GM18507 (cell line): ENCODE measurements at regions not wholly inside any gene's neighbourhood (a gene's known extent, or its start where the extent isn't known, plus 50 kb on each side); places are given as distances from the start of the nearest gene placed in this dataset.

Source experiments
- DNase-seq: peaks from one replicate; pipeline ENCODE4 v3.0.0; 2011; ENCODE audit warnings: low read depth; ENCODE audit not compliant: insufficient read length; ENCODE audit errors: extremely low spot score
- FAIRE-seq: peaks from 2 replicates; lab custom pipeline; 2011; peaks lifted over from hg19 to GRCh38; lab: Jason Lieb, UNC

DNA sequence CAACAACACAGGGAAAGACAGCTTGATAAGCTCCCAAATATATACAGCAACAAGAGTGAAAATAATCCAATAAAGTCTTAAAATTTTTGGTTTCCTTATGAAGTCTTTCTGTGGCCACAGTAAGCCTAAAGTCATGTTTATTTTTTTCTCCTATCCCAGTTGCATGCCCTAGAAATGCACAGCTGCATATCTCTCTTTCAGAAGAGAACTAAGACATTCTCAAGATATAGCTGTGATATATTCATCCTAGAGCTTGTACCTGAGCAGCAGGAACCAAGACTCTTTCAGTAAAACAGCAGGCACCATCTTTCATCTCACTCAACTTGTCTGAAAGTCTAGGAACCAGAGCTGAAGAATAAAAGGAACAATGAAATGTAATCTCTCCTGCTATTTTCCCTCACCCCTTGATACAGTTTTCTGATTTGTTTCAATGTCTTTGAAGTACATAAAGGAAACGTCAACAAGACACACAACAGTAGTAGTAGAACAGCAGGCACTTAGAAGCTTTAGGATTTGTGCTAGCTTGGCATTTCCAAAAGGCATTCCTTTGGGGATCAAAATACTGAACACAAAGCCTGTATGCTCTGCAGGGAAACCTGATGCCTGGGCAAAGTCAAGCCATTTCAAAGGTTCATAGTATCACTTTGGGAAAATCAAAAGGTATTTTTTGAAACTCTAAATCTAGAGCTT lies 536.8 kb downstream of the PYDC2 start:
- DNase-seq = no peak
- FAIRE-seq = no peak

DNA sequence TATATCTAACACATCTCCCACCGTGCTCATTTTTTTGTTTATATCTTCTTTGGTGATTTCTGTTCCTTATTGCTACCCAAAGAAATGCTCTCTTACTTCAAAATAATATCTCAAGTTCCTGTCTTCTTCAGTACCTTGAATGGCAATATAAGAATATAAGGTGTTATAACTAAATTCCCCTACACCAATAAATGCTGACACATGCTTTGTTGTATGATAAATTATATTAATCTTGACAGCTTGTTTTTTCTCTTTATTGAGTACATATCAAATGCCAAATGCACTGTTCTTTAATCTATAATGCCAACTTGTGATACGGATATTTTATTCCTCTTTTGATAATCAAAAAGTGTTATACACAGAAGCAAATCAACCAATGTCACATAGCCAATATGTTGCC lies 540.3 kb downstream of the PYDC2 start:
- no peak for FAIRE-seq
- no peak for DNase-seq

DNA sequence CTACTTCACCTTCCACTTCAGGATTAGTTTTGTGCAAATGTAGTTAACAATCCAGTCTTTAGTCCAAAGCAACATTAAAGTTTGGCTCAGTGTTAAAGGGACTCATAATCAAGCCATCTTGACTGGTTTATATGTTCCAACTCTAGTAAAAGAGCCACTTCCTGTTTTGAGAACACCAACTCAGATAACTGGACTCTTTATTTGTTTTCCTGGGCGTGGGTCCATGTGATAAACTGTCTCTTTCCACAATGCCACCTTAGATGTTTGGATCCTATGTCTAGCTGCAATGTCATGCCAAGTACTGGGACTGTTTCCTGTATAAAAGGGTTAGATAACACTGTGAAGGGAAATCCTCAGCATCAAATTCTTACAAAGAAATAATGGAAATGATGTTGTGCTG lies 545.0 kb downstream of the PYDC2 start:
- FAIRE-seq = no peak
- no peak for DNase-seq

DNA sequence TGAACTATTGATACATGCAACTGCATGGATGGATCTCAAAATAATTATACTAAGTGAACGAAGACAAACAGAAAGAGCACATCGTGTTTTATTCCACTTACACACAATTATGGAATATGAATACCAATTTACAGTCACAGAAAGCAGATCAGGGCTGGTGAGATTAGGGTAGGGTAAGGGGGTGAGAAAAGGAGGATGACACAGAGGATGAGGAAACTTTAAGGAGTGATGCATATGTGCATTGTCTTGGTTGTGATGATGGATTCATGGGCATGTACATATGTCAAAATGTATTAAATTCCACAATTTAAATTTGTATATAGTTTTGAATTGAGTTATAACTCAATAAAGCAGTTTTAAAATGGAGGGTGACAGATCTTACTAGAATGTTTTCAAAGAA lies 548.9 kb downstream of the PYDC2 start:
- no peak for DNase-seq
- FAIRE-seq = no peak

DNA sequence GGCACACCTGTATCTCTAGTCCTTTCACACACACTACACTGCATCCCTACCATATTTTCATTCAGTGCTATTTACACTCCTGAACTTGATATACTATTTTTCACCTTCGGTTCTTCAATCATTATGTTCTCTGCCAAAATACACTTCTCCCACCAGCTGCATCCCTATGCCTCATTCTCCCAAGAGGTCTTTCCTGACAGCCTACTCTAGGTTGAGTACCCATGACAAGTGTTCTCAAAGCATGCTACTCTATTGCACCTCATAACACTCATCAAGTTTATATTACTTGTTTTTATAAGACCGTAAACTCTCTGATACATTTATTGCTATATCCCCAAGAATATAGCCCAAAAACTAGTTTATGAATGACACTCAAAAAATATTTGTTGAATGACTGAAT lies 549.5 kb downstream of the PYDC2 start:
- FAIRE-seq = no peak
- no peak for DNase-seq

DNA sequence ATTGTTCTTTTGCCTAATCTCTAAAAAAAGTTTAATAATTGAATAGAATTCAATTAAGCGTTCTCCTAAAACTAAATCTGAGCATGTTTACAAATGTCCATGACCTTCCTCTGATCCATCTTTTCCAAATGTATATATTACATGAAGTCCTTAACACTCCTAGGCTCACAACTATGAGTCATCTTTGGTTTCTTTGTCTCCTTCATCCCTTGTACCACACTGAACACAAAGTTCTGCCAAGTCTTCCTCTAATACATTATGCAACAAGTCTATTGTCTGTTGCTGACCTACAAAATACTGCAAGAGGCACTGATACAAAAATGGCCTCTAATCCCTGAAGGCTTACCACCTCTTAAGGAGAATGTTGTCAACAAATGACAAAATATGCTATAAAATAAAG lies 550.2 kb downstream of the PYDC2 start:
- DNase-seq (no peak), FAIRE-seq (no peak)

DNA sequence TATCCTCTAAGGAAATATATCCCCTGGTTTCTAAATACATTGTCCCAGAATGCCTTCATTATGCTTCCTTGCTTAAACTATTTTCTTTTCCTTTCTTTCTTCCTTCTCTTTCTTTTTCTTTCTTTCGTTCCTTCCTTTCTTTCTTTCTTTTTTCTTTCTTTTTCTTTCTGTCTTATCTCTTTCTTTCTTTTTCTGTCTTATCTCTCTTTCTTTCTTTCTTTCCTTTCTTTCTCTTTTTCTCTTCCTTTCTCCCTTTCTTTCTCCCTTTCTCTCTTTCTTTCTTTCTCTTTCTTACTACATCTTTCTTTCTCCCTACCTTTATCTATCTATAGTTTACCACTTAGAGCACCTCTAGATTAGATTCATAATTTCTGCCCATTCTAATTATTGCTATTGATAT lies 552.1 kb downstream of the PYDC2 start:
- FAIRE-seq = no peak
- DNase-seq = no peak

DNA sequence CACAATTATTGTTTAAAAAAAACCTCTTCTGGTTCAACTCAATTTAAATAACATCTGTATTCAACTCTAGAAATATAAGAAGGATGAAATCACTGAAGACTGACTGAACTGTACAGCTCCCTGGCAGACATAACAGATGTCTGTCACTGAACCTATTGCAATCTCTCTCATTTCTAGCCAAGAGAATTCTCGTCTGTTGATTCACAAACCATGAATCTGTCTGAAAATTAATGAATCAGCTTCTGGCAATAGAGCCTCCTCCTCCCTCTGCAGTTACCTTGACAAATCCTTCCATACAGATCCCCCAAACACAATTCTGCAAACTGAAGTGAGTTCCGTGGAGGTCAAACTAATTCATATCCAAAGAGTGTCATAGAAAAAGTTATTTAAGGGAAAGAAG lies 561.4 kb downstream of the PYDC2 start:
- no peak for DNase-seq
- FAIRE-seq = no peak

DNA sequence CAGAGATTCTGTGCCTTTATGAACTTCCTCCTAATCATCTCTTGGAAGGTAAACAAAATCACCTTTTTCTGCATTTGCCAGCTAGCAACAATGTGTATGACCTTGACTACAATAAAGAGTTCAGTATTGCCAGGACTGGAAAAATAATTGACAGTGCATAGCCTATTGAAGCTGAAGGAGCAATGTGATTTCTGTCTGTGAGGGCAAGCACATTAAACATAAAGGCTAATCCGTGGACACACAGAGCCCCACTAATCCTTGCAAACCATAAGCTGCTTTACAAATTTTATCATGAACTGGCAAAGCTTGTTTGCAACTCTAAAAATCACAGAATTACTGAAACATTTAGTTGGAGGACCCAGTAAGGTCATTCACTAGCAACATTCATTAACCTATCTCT lies 563.8 kb downstream of the PYDC2 start:
- FAIRE-seq = no peak
- no peak for DNase-seq

DNA sequence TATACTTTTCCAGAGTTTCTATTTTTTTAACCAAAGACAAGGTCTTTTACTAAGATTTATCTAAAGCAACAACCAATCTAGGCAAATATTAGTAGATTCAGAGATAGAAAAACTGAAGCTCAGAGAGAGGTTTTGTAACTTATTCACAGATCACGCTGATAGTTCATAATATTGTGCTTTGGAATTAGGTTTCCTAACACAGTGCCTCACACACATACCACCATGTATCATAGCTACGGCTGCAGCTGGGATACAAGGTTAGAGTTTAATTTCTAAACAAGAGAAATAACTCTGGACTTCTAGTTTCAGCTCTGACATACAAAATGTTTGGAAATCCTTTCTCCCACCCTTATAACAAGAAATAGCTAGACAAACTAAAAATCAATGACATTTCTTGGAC lies 565.7 kb downstream of the PYDC2 start:
- no peak for FAIRE-seq
- no peak for DNase-seq

DNA sequence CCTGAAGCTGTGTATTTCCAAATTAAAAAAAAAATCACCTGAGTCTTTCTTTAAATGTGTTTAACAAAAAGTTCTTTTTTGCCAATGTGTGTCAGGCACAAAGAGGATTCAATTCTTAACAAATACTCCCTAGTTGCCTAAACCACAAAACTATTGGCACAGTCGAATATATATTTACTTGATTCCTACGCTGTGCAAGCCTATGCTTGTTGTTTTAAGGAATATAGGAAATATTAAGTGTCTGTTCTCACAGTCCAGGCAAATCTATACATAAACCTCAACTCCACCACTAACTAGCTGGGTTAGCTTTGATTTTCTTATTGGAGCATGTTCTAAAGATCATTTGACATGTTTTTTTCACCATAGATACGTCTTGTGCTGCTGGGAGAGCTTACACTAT lies 571.0 kb downstream of the PYDC2 start:
- FAIRE-seq = no peak
- no peak for DNase-seq

DNA sequence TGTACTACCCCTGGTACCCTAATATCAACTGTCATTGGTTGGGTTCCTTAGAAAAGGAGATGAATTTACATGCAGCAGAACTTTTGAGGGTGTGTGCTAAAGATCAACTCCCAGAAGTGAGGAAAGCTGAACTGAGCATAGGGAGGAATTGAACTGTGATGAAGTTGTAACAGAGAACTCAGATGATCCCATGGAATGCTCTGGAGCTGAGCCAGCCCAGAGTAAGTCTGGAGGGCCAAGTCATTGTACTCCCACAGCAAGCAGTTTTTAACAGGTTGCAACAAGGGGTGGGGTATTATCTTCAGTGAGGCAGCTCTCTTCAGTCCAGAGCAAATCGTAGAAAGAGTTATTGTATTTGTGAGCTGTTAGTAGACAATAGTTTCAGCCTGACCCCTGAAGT lies 572.3 kb downstream of the PYDC2 start:
- FAIRE-seq (no peak), DNase-seq (no peak)

DNA sequence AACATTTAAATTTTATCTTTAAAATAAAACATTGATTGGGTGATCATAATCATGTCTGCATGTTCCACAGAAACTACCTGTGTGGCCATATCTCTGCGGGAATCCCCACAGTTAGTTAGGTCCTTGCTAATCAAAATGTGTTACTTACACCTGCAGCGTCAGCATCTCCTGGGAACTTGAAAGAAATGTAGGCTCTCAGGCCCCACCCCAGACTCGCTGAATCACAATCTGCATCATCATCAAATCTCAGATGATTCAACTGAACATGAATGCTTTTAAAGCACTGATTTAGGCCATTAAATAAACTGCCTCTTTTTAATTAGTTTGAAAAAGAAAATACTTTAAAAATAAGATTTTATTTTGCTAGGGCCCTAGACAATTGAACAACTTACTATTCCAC lies 577.8 kb downstream of the PYDC2 start:
- DNase-seq (no peak), FAIRE-seq (no peak)

DNA sequence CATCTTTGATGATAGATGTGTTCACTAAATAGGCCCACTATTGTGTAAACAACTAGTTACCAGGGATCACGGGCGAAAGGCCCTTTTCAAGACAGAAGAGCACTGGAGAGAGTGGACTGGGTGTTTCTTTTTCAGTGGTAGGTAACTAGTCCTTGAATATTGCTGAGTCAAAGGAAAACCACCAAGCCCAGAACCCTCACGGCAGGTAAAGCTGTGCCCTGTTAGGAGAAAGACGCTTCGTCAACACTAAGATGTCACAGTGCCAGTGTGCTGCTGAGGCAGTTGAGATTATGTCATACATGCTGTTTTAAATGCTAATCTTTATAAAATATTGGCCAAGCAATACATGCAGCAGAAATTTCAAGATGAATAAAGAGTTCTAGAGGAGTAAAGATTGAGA lies 578.6 kb downstream of the PYDC2 start:
- peak; percentile 26 for FAIRE-seq
- no peak for DNase-seq

DNA sequence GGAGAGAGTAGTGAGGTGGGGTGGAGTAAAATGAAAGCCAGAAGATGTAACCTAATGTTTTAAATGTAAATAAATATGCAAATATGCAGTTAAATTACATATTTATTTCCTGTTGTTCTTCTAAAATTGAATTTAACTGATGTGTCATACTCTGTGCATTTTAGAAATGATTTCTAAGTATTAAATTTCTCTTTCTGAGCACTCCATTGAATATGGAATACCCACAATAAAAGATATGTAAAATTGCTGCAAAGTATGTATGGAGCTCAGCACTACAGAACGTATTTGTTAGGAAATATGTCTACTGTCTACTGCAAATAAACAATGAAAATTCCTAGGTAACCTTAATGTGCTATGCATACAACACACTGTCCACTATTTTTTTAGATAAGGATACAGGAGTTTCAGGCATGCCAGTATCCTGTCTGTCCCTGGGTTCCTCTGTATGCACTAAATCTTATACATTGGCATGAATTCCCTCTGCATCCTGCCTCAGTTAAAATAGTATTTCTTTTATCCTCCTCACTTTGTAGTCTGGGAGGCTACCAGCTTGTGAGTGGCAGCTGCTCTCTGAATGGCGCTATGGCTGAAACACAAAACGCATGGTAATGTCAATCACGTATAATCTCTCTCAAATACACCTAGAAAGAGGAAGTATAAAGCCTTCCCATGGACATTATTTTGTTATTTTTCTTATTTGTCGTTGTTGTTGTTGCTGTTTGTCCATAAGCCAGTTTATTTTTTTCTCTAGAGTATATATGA lies 579.5 kb downstream of the PYDC2 start:
- no peak for FAIRE-seq
- DNase-seq = no peak

DNA sequence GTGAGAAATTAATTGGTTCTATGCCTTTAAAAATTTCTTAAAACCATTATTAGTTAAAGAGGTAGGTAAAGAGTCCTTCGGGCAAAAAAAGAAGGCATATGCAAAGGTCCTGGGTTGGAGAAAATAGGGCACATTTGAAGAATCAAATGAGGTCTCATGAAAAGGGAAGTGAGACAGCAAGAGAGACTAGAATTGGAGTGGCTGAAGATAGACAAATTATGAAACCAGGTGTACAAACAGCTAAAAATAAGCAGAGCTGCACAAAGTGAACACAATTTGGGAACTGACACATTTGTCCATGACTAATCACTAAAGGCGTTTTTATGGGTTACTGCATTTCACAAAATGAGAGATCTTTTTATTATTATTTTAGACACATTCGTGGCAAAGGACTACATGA lies 581.2 kb downstream of the PYDC2 start:
- FAIRE-seq (peak; percentile 91), DNase-seq (peak; percentile 8)

DNA sequence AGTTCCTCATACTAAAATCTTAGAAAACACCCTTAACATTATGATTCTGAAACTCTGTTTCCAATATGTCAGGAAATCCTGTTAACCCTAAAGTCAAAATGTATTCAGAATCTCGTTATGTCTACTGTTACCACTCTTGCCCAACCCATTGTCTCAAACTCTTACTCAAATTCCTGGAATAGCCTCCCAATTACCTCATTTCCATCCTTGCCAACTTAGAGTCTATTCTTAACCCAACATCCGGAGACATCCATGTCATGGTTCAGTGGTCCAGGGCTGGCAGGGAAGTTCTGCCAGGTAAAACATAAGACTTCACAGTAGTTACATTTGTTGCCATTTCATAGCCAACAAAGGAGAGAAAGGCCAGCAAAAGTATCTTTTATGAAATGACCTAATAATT lies 593.9 kb downstream of the PYDC2 start:
- no peak for DNase-seq

DNA sequence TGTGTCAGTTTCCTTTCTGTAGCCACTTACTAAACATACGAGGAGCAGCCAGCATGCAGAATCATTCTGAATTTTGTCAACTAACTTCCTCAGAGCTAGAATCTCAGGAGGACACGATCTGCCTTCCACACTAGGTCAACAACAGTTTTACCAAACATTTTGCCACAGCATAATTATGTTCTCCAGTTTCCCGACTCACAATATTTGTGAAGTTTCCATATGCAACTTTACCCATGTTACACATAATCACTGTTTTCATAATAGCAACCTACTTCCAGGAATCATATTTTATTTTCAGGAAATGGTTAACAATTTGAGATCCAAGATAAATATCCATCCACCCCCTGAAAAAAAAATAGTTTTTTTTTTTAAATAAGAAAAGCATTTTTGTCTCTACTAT lies 595.0 kb downstream of the PYDC2 start:
- FAIRE-seq (no peak), DNase-seq (no peak)

More for the DNA sequence above, 593.9 kb downstream of the PYDC2 start:
- no peak for FAIRE-seq

DNA sequence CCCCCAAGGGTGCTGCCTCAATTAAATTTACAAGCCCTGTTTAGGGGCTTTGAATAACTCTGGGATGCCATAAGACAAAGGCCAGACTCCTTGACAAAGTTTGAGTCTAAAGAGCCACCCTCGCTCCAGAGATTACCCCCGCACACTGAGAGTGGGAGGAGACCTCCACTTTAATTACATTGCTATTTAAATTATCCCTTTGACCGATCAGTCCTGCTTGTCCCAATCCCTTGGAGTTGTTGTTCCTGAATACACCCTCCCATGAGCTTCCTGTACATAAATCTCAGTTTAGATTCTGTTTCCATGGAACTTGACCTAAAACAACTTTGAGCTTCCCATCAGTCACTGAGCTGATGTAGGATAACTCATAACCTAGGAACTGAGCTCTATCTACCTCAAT lies 596.3 kb downstream of the PYDC2 start:
- FAIRE-seq (no peak), DNase-seq (no peak)

DNA sequence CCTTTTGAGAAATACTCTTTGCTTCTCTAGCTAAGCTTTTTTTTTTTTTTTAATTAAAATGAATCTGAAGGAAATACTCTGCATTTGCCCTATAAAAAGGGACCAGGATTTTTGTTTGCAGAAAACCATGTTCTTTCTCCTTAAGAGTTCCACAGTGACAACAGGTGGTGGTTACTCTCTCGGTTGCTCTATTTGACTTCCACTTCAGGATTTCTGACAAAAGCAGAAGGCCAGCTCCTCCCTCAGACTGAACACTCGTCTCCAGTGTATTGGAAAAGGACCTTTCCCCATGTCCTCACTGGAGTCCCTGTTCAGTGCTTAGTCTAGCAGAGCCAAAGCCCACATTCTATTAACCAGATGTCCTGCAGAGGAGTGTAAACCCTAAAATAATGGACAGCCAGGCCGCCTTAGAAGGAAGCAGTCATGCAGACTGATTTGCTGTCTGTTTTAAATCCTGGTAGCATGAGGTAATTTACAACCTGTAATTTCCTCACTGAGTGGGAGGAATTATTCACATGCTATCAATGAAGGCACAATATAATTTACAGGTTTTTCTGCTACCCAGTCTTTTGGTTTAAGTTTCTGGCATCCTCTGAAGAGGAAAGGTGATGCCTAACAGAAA lies 599.3 kb downstream of the PYDC2 start:
- DNase-seq = no peak
- peak; percentile 56 for FAIRE-seq

DNA sequence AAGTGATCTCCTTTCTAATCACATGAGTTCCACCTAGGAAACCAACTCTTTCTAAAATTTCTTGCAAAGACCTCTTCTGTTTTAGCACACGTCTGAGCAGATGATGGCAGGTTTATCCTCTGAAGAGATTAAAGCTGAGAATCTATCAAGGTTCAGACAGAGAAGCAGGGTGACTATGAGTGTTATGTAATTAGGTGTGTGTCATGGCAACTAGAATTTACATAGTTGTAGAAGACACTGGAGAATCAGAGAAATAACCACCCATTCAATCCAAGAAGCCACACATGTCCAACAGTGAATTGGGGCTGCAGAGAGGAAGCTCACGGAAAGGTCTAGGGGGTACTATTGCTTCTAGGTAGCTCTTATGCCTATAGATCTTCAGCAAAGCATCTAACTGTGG lies 600.5 kb downstream of the PYDC2 start:
- no peak for FAIRE-seq

More for the DNA sequence above, 600.5 kb downstream of the PYDC2 start:
- no peak for DNase-seq
